Esophagus squamous epithelium (tissue), 5 donors: ENCODE measurements at regions not wholly inside any gene's neighbourhood (a gene's known extent, or its start where the extent isn't known, plus 50 kb on each side); places are given as distances from the start of the nearest gene placed in this dataset.

Experiments used
- DNase-seq: peaks from one replicate; lab custom pipeline; 2025; lab: John Stamatoyannopoulos, UW
- H3K27ac ChIP-seq, 4 donors: fragments of 200-600 bp; sonication (generic); one replicate each; pipeline ENCODE4 v1.5.1; 2016 to 2019; ENCODE audit warnings: mild to moderate bottlenecking in 1 of 4
- H3K27me3 ChIP-seq, 4 donors: fragments of 200-600 bp; sonication (generic); 1 replicate in 3 of 4; 2 replicates in 1 of 4; pipeline versions ENCODE4 v1.5.1 to v1.6.0; 2017 to 2021; ENCODE audit warnings: antibody characterized with exemption in 1 of 4
- H3K36me3 ChIP-seq, 3 donors: fragments of 200-600 bp; sonication (generic); one replicate each; pipeline ENCODE4 v1.5.1; 2016 to 2019
- H3K4me1 ChIP-seq, 3 donors: fragments of 200-600 bp; sonication (generic); one replicate each; pipeline ENCODE4 v1.5.1; 2017 to 2019
- H3K4me3 ChIP-seq, 4 donors: fragments of 200-600 bp; sonication (generic); 1 replicate in 3 of 4; 2 replicates in 1 of 4; pipeline ENCODE4 v1.5.1; 2016 to 2019; ENCODE audit warnings: mild to moderate bottlenecking in 2 of 4, moderate library complexity in 1 of 4
- H3K9me3 ChIP-seq, 3 donors: fragments of 200-600 bp; sonication (generic); one replicate each; pipeline ENCODE4 v1.5.1; 2016 to 2019
- CTCF ChIP-seq, 6 experiments: fragments of 450-650 bp in 4 of 6; fragments of 200-600 bp in 2 of 6; sonication (generic) in 2 of 6; IDR thresholded peaks; one replicate each; pipeline ENCODE4 v1.5.1; 2016 to 2019; ENCODE audit warnings: antibody characterized with exemption in 6 of 6, mild to moderate bottlenecking in 4 of 6, moderate library complexity in 4 of 6
- POLR2A ChIP-seq, 4 donors: fragments of 450-650 bp; IDR thresholded peaks; one replicate each; pipeline ENCODE4 v1.6.1; 2017; ENCODE audit warnings: antibody characterized with exemption in 4 of 4, mild to moderate bottlenecking in 4 of 4, moderate library complexity in 3 of 4
- WGBS, 2 donors: methylation state at CpG; one replicate each; pipeline ENCODE4 v1.1.5; 2018; 5-methylcytosine and 5-hydroxymethylcytosine counted together
- intact Hi-C: fragments of 100-400 bp; cut with DNase I; formaldehyde crosslinking; loops from one replicate; pipeline ENCODE4 v1.15.0; 2022
- donor health status: DM: yes; HTN: yes; CAD: no.

GRCh38 chr1:71135571-71135970, 54.7 kb upstream of the ZRANB2 start:
- WGBS, 2 donors: 58 to 59% methylated on average over 2 of the region's 2 CpGs
- intact Hi-C loops: no loop called here
- Histone ChIP-seq H3K4me1 (no peaks in the 10 kb centered on the region), H3K9me3 (peaks cover 0 to 17% (median 9%) of the 10 kb centered on the region in 3 donors), H3K27me3 (no peaks in the 10 kb centered on the region), H3K36me3 (no peaks in the 10 kb centered on the region), H3K27ac (no peak overlapping the region), H3K4me3 (no peak overlapping the region)
- no peak for TF ChIP-seq POLR2A (IDR thresholded peaks at IDR 0.05)
- TF ChIP-seq CTCF (IDR thresholded peaks at IDR 0.05): no peak
- no peak for DNase-seq
